Suprapubic skin (tissue), 4 donors: ENCODE measurements at regions not wholly inside any gene's neighbourhood (a gene's known extent, or its start where the extent isn't known, plus 50 kb on each side); places are given as distances from the start of the nearest gene placed in this dataset.

Experiments
- EP300 ChIP-seq: sonication (generic); formaldehyde crosslinking; IDR thresholded peaks from one replicate; pipeline ENCODE4 v1.6.1; 2017; ENCODE audit warnings: antibody characterized with exemption
- POLR2AphosphoS5 ChIP-seq, 3 donors: sonication (generic); formaldehyde crosslinking; IDR thresholded peaks; one replicate each; pipeline ENCODE4 v1.6.1; 2017; ENCODE audit warnings: antibody characterized with exemption in 3 of 3
- TF ChIP-seq, protein P1 (sequence below), 2 donors: fragments of 200-600 bp in 1 of 2; fragments of 450-650 bp in 1 of 2; sonication (generic) in 1 of 2; IDR thresholded peaks; one replicate each; pipeline ENCODE4 v1.5.1; 2016 to 2019; ENCODE audit warnings: antibody characterized with exemption in 2 of 2, mild to moderate bottlenecking in 1 of 2, moderate library complexity in 1 of 2

DNA sequence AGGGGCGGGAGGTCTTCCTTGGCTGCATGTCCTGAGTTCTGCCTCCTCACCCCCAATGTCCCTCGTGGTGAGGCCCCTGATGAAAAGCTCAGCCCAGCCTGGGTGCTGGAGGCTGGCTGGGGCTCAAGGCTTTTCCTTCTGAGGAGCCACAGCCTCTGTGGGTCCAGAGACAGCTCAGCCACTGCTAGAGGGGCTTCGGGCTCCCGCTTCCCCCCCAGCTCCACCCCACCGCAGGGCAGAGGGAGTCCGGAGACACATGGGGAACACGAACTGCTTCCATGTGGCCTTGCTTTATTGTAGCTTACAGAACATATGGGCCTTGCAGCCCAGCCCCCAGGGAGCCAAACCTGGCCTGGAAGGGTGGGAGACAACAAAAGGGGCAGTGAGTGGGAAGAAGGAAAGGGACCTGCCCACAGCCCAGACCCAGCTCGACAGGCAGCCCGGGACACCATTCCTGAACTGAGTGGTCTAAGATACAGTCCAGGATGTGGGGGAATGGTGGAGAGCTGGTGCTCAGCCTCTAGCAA lies 89.9 kb upstream of the NKX1-1 start:
- TF ChIP-seq, protein P1, sequence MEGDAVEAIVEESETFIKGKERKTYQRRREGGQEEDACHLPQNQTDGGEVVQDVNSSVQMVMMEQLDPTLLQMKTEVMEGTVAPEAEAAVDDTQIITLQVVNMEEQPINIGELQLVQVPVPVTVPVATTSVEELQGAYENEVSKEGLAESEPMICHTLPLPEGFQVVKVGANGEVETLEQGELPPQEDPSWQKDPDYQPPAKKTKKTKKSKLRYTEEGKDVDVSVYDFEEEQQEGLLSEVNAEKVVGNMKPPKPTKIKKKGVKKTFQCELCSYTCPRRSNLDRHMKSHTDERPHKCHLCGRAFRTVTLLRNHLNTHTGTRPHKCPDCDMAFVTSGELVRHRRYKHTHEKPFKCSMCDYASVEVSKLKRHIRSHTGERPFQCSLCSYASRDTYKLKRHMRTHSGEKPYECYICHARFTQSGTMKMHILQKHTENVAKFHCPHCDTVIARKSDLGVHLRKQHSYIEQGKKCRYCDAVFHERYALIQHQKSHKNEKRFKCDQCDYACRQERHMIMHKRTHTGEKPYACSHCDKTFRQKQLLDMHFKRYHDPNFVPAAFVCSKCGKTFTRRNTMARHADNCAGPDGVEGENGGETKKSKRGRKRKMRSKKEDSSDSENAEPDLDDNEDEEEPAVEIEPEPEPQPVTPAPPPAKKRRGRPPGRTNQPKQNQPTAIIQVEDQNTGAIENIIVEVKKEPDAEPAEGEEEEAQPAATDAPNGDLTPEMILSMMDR (IDR thresholded peaks at IDR 0.05): no peak
- TF ChIP-seq POLR2AphosphoS5 (IDR thresholded peaks at IDR 0.05) (no peak), EP300 (no peak)
